ENCODE measurements at regions not wholly inside any gene's neighbourhood (a gene's known extent, or its start where the extent isn't known, plus 50 kb on each side); places are given as distances from the start of the nearest gene placed in this dataset.

- intact Hi-C loops (cut with DNase I) = no loop called here
- DNase-seq (ENCODE audit: extremely low spot score) = no peak
- WGBS = 72% methylated on average over 7 of the region's 7 CpGs
Measured at GRCh38 chr3:56970461-56970879, 90.0 kb upstream of the SPATA12 start.

DNA sequence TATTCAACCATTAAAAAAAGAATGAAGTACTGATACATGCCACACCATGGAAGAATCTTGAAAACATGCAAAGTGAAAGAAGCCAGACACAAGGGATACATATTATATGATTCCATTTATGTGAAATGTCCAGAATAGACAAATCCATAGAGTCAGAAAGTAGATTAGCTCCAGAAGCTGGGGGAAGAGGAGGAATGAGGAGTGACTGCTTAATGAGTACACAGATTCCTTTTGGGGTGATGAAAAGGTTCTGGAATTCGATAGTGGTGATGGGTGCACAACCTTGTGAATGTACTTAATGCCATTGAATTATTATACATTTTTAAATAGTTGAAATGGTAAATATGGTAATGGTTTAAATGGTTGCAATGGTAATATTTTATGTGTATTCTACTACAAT, 90.6 kb upstream of the SPATA12 start:
- intact Hi-C loops (cut with DNase I) = no loop called here
- Histone ChIP-seq H3K27ac (replicated peaks in 1 of 4) (no peak overlapping the region), H3K4me1 (no peaks in the 10 kb centered on the region), H3K4me3 (no peak overlapping the region), H3K9me3 (no peaks in the 10 kb centered on the region), H3K27me3 (no peaks in the 10 kb centered on the region), H3K36me3 (no peaks in the 10 kb centered on the region)
- TF ChIP-seq POLR2AphosphoS5 (IDR thresholded peaks at IDR 0.05) = no peak
- TF ChIP-seq EP300 (IDR thresholded peaks at IDR 0.05) = no peak
- no peak for TF ChIP-seq POLR2A (IDR thresholded peaks at IDR 0.05; ENCODE audit: low read depth)
- TF ChIP-seq, protein P1, sequence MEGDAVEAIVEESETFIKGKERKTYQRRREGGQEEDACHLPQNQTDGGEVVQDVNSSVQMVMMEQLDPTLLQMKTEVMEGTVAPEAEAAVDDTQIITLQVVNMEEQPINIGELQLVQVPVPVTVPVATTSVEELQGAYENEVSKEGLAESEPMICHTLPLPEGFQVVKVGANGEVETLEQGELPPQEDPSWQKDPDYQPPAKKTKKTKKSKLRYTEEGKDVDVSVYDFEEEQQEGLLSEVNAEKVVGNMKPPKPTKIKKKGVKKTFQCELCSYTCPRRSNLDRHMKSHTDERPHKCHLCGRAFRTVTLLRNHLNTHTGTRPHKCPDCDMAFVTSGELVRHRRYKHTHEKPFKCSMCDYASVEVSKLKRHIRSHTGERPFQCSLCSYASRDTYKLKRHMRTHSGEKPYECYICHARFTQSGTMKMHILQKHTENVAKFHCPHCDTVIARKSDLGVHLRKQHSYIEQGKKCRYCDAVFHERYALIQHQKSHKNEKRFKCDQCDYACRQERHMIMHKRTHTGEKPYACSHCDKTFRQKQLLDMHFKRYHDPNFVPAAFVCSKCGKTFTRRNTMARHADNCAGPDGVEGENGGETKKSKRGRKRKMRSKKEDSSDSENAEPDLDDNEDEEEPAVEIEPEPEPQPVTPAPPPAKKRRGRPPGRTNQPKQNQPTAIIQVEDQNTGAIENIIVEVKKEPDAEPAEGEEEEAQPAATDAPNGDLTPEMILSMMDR (IDR thresholded peaks at IDR 0.05) = no peak
- WGBS = 84% methylated on average over 1 of the region's 1 CpG
- DNase-seq (ENCODE audit: extremely low spot score) = no peak

More at GRCh38 chr3:56970461-56970879, 90.0 kb upstream of the SPATA12 start:
- Histone ChIP-seq H3K36me3 (no peaks in the 10 kb centered on the region), H3K4me3 (no peak overlapping the region), H3K27ac (replicated peaks in 1 of 4) (no peak overlapping the region), H3K9me3 (no peaks in the 10 kb centered on the region), H3K4me1 (no peaks in the 10 kb centered on the region), H3K27me3 (no peaks in the 10 kb centered on the region)
- TF ChIP-seq EP300 (IDR thresholded peaks at IDR 0.05) (no peak), POLR2A (IDR thresholded peaks at IDR 0.05; ENCODE audit: low read depth) (no peak), POLR2AphosphoS5 (IDR thresholded peaks at IDR 0.05) (no peak)
- TF ChIP-seq, protein P1 (IDR thresholded peaks at IDR 0.05) = no peak

DNA sequence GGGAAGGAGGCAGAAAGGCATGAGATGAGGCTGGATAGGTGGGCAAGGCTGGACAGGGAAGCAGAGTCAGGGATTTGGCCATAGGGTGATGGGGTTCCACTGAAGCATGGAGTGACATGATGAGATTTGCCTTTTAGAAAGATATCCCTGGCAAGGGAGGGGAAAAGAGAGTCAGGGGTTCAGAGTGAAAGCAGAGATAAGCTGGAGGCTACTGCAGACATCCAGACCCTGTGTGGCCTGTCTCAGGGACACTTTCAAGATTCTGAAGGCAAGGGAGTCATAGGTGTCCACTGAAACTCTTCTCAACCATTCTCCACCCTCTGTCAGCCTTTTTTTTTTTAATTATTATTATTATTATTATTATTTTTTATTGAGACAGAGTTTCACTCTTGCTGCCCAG, 94.0 kb upstream of the SPATA12 start:
- no peaks in the 10 kb centered on the region for H3K27me3 ChIP-seq
- TF ChIP-seq POLR2A (IDR thresholded peaks at IDR 0.05; ENCODE audit: low read depth) (no peak), POLR2AphosphoS5 (IDR thresholded peaks at IDR 0.05) (no peak), EP300 (IDR thresholded peaks at IDR 0.05) (no peak)
- TF ChIP-seq, protein P1 (IDR thresholded peaks at IDR 0.05) = no peak
- intact Hi-C loops (cut with DNase I) = no loop called here
- H3K36me3 ChIP-seq = no peaks in the 10 kb centered on the region
- H3K27ac ChIP-seq (replicated peaks in 1 of 4) = no peak overlapping the region
- no peak for DNase-seq (ENCODE audit: extremely low spot score)
- H3K9me3 ChIP-seq = no peaks in the 10 kb centered on the region
- no peaks in the 10 kb centered on the region for H3K4me1 ChIP-seq
- no peak overlapping the region for H3K4me3 ChIP-seq

DNA sequence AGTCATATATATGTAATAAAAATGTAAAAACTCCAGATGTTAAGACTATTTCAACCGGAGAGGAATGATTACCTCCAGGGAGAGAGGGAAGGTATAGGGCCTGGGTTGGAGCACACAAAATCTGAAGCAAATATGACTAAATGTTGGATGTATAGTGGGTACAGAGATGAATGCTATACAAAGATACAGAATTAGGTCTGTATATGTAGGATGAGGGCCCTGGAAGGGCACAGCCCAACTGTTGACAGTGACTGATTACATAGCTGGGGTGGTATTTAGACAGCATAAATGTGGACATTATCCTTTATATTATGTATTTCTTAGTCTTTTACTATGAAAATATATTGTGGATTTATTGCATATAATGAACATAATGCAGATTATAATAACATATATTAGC, 94.4 kb upstream of the SPATA12 start:
- no peaks in the 10 kb centered on the region for H3K27me3 ChIP-seq
- no peak overlapping the region for H3K4me3 ChIP-seq
- no peak for TF ChIP-seq EP300 (IDR thresholded peaks at IDR 0.05)
- no peak for TF ChIP-seq POLR2AphosphoS5 (IDR thresholded peaks at IDR 0.05)
- TF ChIP-seq POLR2A (IDR thresholded peaks at IDR 0.05; ENCODE audit: low read depth) = no peak
- TF ChIP-seq, protein P1 (IDR thresholded peaks at IDR 0.05) = no peak
- no peak overlapping the region for H3K27ac ChIP-seq (replicated peaks in 1 of 4)
- H3K4me1 ChIP-seq = no peaks in the 10 kb centered on the region
- DNase-seq (ENCODE audit: extremely low spot score) = no peak
- no peaks in the 10 kb centered on the region for H3K36me3 ChIP-seq
- intact Hi-C loops (cut with DNase I) = no loop called here
- no peaks in the 10 kb centered on the region for H3K9me3 ChIP-seq
- 100% methylated on average over 1 of the region's 1 CpG for WGBS

- no peaks in the 10 kb centered on the region for H3K36me3 ChIP-seq
- intact Hi-C loops (cut with DNase I) = no loop called here
- TF ChIP-seq, protein P1 (IDR thresholded peaks at IDR 0.05) = no peak
- no peak for TF ChIP-seq POLR2A (IDR thresholded peaks at IDR 0.05; ENCODE audit: low read depth)
- no peak for TF ChIP-seq POLR2AphosphoS5 (IDR thresholded peaks at IDR 0.05)
- TF ChIP-seq EP300 (IDR thresholded peaks at IDR 0.05) = no peak
- no peaks in the 10 kb centered on the region for H3K27me3 ChIP-seq
- H3K4me3 ChIP-seq = no peak overlapping the region
- H3K27ac ChIP-seq (replicated peaks in 1 of 4) = no peak overlapping the region
- no peaks in the 10 kb centered on the region for H3K4me1 ChIP-seq
- WGBS = 86% methylated on average over 2 of the region's 2 CpGs
- H3K9me3 ChIP-seq = no peaks in the 10 kb centered on the region
- no peak for DNase-seq (ENCODE audit: extremely low spot score)
Measured at GRCh38 chr3:56962922-56963321, 97.5 kb upstream of the SPATA12 start.
